ENCODE measurements at regions not wholly inside any gene's neighbourhood (a gene's known extent, or its start where the extent isn't known, plus 50 kb on each side); places are given as distances from the start of the nearest gene placed in this dataset.
A peak's percentile ranks its signal among the peaks of the same experiment; 100 is the strongest.

GRCh38 chr1:30257742-30258380 lies 465.5 kb downstream of the MATN1 start:
- Histone ChIP-seq H3K9me3 (ENCODE audit: insufficient read depth, low read length) (no peaks in the 10 kb centered on the region), H3K9ac (ENCODE audit: insufficient read length, low read depth) (no peak overlapping the region), H3K4me1 (ENCODE audit: insufficient read depth, insufficient read length) (peaks cover 16% of the 10 kb centered on the region), H3K36me3 (ENCODE audit: insufficient read depth, insufficient read length, low read length) (no peaks in the 10 kb centered on the region), H3K4me3 (ENCODE audit: insufficient read length, low read depth) (no peak overlapping the region), H3K27me3 (ENCODE audit: insufficient read depth, insufficient read length) (no peaks in the 10 kb centered on the region)
- TF ChIP-seq YY1 (IDR thresholded peaks at IDR 0.05; ENCODE audit: insufficient read depth, insufficient read length), result no peak
- TF ChIP-seq SUZ12 (IDR thresholded peaks at IDR 0.05; ENCODE audit: extremely low read depth, insufficient read depth, insufficient read length), result no peak
- no peak for TF ChIP-seq ZNF274 (IDR thresholded peaks at IDR 0.05; ENCODE audit: low read depth, low read length)
- no peak for DNase-seq (ENCODE audit: low read depth, low spot score)

GRCh38 chr1:30257322-30257721 lies 466.1 kb downstream of the MATN1 start:
- Histone ChIP-seq H3K9me3 (ENCODE audit: insufficient read depth, low read length) (no peaks in the 10 kb centered on the region), H3K27me3 (ENCODE audit: insufficient read depth, insufficient read length) (no peaks in the 10 kb centered on the region), H3K4me1 (ENCODE audit: insufficient read depth, insufficient read length) (peaks cover 16% of the 10 kb centered on the region), H3K4me3 (ENCODE audit: insufficient read length, low read depth) (no peak overlapping the region), H3K9ac (ENCODE audit: insufficient read length, low read depth) (no peak overlapping the region), H3K36me3 (ENCODE audit: insufficient read depth, insufficient read length, low read length) (no peaks in the 10 kb centered on the region)
- DNase-seq (ENCODE audit: low read depth, low spot score), result no peak
- TF ChIP-seq SUZ12 (IDR thresholded peaks at IDR 0.05; ENCODE audit: extremely low read depth, insufficient read depth, insufficient read length) (no peak), ZNF274 (IDR thresholded peaks at IDR 0.05; ENCODE audit: low read depth, low read length) (no peak), YY1 (IDR thresholded peaks at IDR 0.05; ENCODE audit: insufficient read depth, insufficient read length) (no peak)

GRCh38 chr1:30256911-30257310 lies 466.5 kb downstream of the MATN1 start:
- no peak for DNase-seq (ENCODE audit: low read depth, low spot score)
- no peak overlapping the region for H3K4me3 ChIP-seq (ENCODE audit: insufficient read length, low read depth)
- no peaks in the 10 kb centered on the region for H3K9me3 ChIP-seq (ENCODE audit: insufficient read depth, low read length)
- H3K27me3 ChIP-seq (ENCODE audit: insufficient read depth, insufficient read length), result no peaks in the 10 kb centered on the region
- peaks cover 16% of the 10 kb centered on the region for H3K4me1 ChIP-seq (ENCODE audit: insufficient read depth, insufficient read length)
- no peak overlapping the region for H3K9ac ChIP-seq (ENCODE audit: insufficient read length, low read depth)
- no peaks in the 10 kb centered on the region for H3K36me3 ChIP-seq (ENCODE audit: insufficient read depth, insufficient read length, low read length)
- TF ChIP-seq SUZ12 (IDR thresholded peaks at IDR 0.05; ENCODE audit: extremely low read depth, insufficient read depth, insufficient read length) (no peak), YY1 (IDR thresholded peaks at IDR 0.05; ENCODE audit: insufficient read depth, insufficient read length) (no peak), ZNF274 (IDR thresholded peaks at IDR 0.05; ENCODE audit: low read depth, low read length) (no peak)

- H3K4me3 ChIP-seq (ENCODE audit: insufficient read length, low read depth), result no peak overlapping the region
- no peak for TF ChIP-seq YY1 (IDR thresholded peaks at IDR 0.05; ENCODE audit: insufficient read depth, insufficient read length)
- TF ChIP-seq ZNF274 (IDR thresholded peaks at IDR 0.05; ENCODE audit: low read depth, low read length), result no peak
- no peak for TF ChIP-seq SUZ12 (IDR thresholded peaks at IDR 0.05; ENCODE audit: extremely low read depth, insufficient read depth, insufficient read length)
- no peaks in the 10 kb centered on the region for H3K9me3 ChIP-seq (ENCODE audit: insufficient read depth, low read length)
- no peaks in the 10 kb centered on the region for H3K36me3 ChIP-seq (ENCODE audit: insufficient read depth, insufficient read length, low read length)
- no peaks in the 10 kb centered on the region for H3K27me3 ChIP-seq (ENCODE audit: insufficient read depth, insufficient read length)
- peaks cover 16% of the 10 kb centered on the region for H3K4me1 ChIP-seq (ENCODE audit: insufficient read depth, insufficient read length)
- DNase-seq (ENCODE audit: low read depth, low spot score), result no peak
- H3K9ac ChIP-seq (ENCODE audit: insufficient read length, low read depth), result no peak overlapping the region
These were observed 468.2 kb downstream of the MATN1 start for GRCh38 chr1:30255111-30255724.

GRCh38 chr1:30253807-30254440 lies 469.5 kb downstream of the MATN1 start:
- no peak overlapping the region for H3K4me3 ChIP-seq (ENCODE audit: insufficient read length, low read depth)
- peak; percentile 63 for DNase-seq (ENCODE audit: low read depth, low spot score)
- peaks cover 13% of the 10 kb centered on the region for H3K4me1 ChIP-seq (ENCODE audit: insufficient read depth, insufficient read length)
- H3K9me3 ChIP-seq (ENCODE audit: insufficient read depth, low read length), result no peaks in the 10 kb centered on the region
- no peak overlapping the region for H3K9ac ChIP-seq (ENCODE audit: insufficient read length, low read depth)
- TF ChIP-seq SUZ12 (IDR thresholded peaks at IDR 0.05; ENCODE audit: extremely low read depth, insufficient read depth, insufficient read length) (no peak), ZNF274 (IDR thresholded peaks at IDR 0.05; ENCODE audit: low read depth, low read length) (no peak), YY1 (IDR thresholded peaks at IDR 0.05; ENCODE audit: insufficient read depth, insufficient read length) (no peak)
- no peaks in the 10 kb centered on the region for H3K27me3 ChIP-seq (ENCODE audit: insufficient read depth, insufficient read length)
- H3K36me3 ChIP-seq (ENCODE audit: insufficient read depth, insufficient read length, low read length), result no peaks in the 10 kb centered on the region

GRCh38 chr1:30253361-30253760 lies 470.0 kb downstream of the MATN1 start:
- no peak overlapping the region for H3K4me3 ChIP-seq (ENCODE audit: insufficient read length, low read depth)
- TF ChIP-seq SUZ12 (IDR thresholded peaks at IDR 0.05; ENCODE audit: extremely low read depth, insufficient read depth, insufficient read length), result no peak
- TF ChIP-seq ZNF274 (IDR thresholded peaks at IDR 0.05; ENCODE audit: low read depth, low read length), result no peak
- TF ChIP-seq YY1 (IDR thresholded peaks at IDR 0.05; ENCODE audit: insufficient read depth, insufficient read length), result no peak
- no peaks in the 10 kb centered on the region for H3K9me3 ChIP-seq (ENCODE audit: insufficient read depth, low read length)
- no peaks in the 10 kb centered on the region for H3K36me3 ChIP-seq (ENCODE audit: insufficient read depth, insufficient read length, low read length)
- no peak overlapping the region for H3K9ac ChIP-seq (ENCODE audit: insufficient read length, low read depth)
- H3K4me1 ChIP-seq (ENCODE audit: insufficient read depth, insufficient read length), result peaks cover 13% of the 10 kb centered on the region
- H3K27me3 ChIP-seq (ENCODE audit: insufficient read depth, insufficient read length), result no peaks in the 10 kb centered on the region
- no peak for DNase-seq (ENCODE audit: low read depth, low spot score)

Measured in NT2/D1 (cell line).